ENCODE measurements at regions not wholly inside any gene's neighbourhood (a gene's known extent, or its start where the extent isn't known, plus 50 kb on each side); places are given as distances from the start of the nearest gene placed in this dataset.
"Not testable (repeated sequence)": the region's sequence is repeated elsewhere in the genome, so short reads cannot be mapped to it uniquely, and the experiment has no call there.

GRCh38 chr2:111596808-111597705 lies 286.9 kb downstream of the ANAPC1 start:
- not testable (repeated sequence) for TF ChIP-seq CTCF (IDR thresholded peaks at IDR 0.05); YY1 (IDR thresholded peaks at IDR 0.05; ENCODE audit: low read depth); REST (IDR thresholded peaks at IDR 0.05; ENCODE audit: low read depth, low read length); MXI1 (IDR thresholded peaks at IDR 0.05; ENCODE audit: low read depth, low read length); NRF1 (IDR thresholded peaks at IDR 0.05; ENCODE audit: low read depth, low read length); POLR2AphosphoS5 (IDR thresholded peaks at IDR 0.05; ENCODE audit: low read depth, low read length); EZH2phosphoT487 (IDR thresholded peaks at IDR 0.05; ENCODE audit: borderline replicate concordance, low read depth); ZBTB33 (IDR thresholded peaks at IDR 0.05; ENCODE audit: borderline replicate concordance, low read depth); CHD2 (IDR thresholded peaks at IDR 0.05; ENCODE audit: low read length, partially characterized antibody); ELF1 (IDR thresholded peaks at IDR 0.05)
